GM13976 (cell line): ENCODE measurements at regions not wholly inside any gene's neighbourhood (a gene's known extent, or its start where the extent isn't known, plus 50 kb on each side); places are given as distances from the start of the nearest gene placed in this dataset.

ENCODE experiments used
- DNase-seq: peaks from one replicate; pipeline ENCODE4 v3.0.0; 2012; ENCODE audit warnings: low spot score
- in situ Hi-C: fragments of 300-500 bp; cut with MboI; formaldehyde crosslinking; loops from one replicate; pipeline ENCODE4 v1.12.0; 2022; ENCODE audit warnings: low sequenced_read_pairs, mixed read lengths, inconsistent platforms; ENCODE audit not compliant: unreplicated experiment
- TF ChIP-seq, protein P1 (sequence below): IDR thresholded peaks from 2 replicates; pipeline ENCODE4 v1.5.1; 2012; ENCODE audit warnings: borderline replicate concordance, mild to moderate bottlenecking; ENCODE audit not compliant: insufficient read depth; ENCODE audit errors: extremely low read depth, missing control alignments, control extremely low read depth

DNA sequence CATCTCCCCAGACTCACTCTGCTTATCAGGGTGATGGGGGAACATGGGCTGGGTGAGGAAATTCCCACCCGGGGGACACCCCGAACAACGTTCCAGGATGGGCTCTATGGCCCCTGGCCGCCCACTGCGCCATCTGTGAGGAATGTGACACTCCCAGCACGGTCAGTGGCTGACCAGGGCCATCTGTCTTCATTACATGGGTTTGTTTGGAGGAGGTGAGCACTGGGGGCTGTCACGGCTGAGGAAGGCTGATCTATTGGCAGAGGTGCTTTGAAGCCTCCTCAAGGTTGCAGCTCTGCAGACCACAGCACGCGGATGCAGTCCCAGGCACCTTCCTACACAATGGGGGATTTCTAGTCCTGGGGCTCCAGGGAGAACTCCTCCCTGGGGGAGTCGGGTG lies 214.1 kb upstream of the FOXF1 start:
- TF ChIP-seq, protein P1, sequence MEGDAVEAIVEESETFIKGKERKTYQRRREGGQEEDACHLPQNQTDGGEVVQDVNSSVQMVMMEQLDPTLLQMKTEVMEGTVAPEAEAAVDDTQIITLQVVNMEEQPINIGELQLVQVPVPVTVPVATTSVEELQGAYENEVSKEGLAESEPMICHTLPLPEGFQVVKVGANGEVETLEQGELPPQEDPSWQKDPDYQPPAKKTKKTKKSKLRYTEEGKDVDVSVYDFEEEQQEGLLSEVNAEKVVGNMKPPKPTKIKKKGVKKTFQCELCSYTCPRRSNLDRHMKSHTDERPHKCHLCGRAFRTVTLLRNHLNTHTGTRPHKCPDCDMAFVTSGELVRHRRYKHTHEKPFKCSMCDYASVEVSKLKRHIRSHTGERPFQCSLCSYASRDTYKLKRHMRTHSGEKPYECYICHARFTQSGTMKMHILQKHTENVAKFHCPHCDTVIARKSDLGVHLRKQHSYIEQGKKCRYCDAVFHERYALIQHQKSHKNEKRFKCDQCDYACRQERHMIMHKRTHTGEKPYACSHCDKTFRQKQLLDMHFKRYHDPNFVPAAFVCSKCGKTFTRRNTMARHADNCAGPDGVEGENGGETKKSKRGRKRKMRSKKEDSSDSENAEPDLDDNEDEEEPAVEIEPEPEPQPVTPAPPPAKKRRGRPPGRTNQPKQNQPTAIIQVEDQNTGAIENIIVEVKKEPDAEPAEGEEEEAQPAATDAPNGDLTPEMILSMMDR = no peak
- DNase-seq = no peak
- in situ Hi-C loops = no loop called here

DNA sequence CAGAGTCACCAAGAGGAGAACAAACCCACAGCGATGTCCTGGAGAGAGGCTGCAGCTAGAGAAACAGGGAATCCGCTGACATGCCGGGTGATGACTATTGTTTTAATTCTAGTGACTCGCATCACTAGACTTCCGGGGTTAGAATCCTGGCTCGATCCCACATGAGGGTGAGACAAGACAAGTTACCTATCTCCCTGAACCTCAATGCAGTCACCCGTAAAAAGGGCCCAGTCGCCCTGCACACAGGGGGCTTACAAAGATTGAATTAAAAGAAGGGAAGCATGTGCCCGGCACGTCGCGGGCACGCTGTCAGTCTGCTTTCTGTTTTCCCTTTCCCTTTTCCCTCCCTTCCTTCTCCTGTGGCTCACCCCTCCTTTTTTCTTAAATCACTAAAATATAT lies 212.9 kb upstream of the FOXF1 start:
- TF ChIP-seq, protein P1 = no peak
- DNase-seq = no peak
- in situ Hi-C loops = no loop called here

DNA sequence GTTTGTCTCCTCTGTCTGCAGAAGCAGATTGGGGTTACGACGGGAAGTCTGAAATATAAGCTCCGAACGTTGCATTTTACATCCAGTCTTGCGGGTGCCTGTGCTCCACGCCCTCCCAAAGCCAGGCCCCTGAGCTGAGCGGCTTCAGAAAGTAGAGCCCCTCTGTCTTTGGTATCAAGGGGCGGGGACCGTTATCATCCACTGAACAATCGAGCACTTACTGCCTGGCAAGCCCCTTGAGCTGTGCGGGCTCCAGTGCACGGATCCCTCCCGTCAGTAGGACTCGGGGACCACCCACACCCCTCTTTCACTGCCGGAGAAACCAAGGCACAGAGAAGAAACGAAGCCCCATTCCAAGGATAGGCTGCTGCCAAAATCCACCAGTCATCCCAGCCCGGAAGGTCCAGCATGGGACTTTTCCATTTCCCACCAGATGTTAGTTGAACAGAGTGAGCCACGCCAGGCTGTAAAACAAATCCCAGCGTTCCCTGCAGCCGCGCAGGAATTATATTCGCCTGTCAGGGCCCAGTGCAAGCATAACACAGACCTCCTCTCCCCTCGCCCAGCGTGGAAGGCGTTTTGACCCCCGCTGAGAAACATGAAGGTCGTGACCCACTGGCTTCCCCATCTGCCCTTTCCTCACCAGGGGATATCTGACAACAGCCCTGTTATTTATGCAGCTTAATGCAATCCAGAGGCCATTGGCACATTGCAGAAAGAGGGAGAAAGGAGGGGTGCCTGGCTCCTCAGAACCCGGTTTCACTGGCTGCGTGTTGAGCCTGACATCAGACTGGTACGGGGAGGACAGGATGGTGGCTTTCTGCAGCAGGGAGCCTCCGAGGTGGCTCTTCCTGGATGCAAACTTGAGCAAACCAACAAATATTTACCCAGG lies 212.2 kb upstream of the FOXF1 start:
- in situ Hi-C loops = no loop called here
- no peak for DNase-seq
- TF ChIP-seq, protein P1 = no peak

DNA sequence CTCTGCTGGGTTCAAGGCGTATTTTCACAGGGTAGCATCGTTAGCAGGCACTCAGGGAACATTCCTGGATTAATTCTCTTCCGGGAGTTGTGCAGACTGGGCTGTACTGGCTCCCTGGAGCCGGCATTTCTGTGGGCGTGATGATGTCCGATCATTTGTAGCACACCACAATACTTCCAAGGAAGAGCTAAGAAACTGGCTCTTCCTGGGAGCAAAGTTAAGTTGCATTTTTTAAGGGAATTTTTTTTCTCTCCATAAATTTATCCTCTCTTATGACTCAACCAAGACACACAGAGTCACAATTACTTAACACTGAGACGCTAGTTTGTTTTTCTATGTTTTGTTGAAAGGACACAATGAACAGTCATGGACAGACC lies 211.6 kb upstream of the FOXF1 start:
- DNase-seq = no peak
- TF ChIP-seq, protein P1 = no peak

DNA sequence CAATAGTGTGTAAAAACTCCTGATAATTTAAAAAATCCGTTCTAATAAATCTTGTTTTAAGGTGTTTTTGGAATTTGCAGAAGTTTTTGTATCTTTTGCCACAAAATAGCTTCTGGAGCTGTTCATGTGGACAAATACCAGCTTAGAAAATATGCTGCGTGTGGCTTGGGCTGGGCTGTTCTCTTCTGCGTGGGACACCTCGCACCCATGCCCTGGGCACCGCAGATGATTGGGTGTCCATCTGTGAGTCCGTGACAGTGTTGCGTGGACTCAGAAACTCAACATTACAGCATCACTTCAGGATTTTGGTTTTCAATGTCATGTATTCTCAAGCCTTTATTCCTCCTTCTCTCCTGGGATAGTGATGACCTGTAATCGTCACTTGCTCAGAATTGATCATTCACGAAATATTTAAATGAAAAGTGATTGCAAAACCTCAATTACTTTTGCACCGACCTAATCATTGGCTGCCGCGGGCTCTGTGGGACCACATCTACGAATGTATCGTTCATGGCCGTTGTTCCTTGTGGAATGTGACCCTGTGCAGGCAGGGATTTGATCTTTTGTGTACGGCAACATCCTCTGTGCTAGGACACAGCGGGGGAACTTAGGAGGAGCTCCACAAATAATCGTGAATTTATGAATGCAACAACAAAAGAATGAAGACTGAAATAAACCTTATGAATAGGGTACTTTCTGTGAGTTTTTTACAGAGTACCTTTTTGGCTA lies 210.3 kb upstream of the FOXF1 start:
- TF ChIP-seq, protein P1 = no peak
- no peak for DNase-seq
- in situ Hi-C loops = no loop called here

More for the DNA sequence above, 211.6 kb upstream of the FOXF1 start:
- in situ Hi-C loops = no loop called here

DNA sequence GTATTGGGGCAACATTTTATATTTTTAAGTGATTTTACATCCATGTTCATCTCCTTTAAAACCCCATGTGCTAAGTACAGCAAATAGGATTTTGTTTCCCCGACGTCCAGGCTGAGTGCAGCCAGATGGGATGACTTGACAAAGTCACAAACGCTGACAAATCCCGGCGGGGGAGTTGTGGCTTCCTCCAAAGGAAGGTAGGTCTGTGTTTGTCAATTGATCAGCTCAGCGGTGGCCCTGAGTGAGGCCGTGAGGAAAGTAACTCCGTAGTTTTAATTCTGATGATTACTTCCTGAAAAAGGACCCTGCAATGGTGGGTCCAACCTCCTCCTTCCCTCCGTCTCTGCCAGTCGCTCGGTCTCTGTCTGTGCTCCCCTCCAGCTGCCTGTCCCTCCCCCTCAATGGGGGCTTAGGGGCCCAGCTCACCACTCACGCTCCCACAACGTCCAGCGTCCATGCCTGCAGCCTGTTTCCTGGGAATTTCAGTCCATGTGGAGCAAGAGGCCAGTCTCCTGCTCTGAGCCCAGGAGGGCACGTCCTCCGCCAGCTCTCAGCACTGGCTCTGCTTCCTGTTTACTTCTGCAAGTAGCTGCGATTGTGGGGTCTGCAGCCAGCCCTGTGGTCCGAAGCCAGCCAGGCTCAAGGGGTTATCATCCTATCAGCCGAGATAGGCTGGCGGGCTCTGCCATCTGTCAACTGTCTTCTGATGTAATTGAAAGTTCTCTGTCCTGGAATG lies 209.4 kb upstream of the FOXF1 start:
- TF ChIP-seq, protein P1 = no peak
- in situ Hi-C loops = no loop called here
- no peak for DNase-seq
